Breast epithelium (tissue), 3 donors: ENCODE measurements at regions not wholly inside any gene's neighbourhood (a gene's known extent, or its start where the extent isn't known, plus 50 kb on each side); places are given as distances from the start of the nearest gene placed in this dataset.

Source experiments
- CTCF ChIP-seq, 3 donors: fragments of 450-650 bp; IDR thresholded peaks; one replicate each; pipeline ENCODE4 v1.5.1; 2016 to 2017; ENCODE audit warnings: antibody characterized with exemption in 3 of 3, mild to moderate bottlenecking in 3 of 3, moderate library complexity in 3 of 3
- POLR2A ChIP-seq: fragments of 450-650 bp; IDR thresholded peaks from one replicate; pipeline ENCODE4 v1.6.1; 2016; ENCODE audit warnings: antibody characterized with exemption, mild to moderate bottlenecking, moderate library complexity

GRCh38 chr22:47498969-47499495, 736.6 kb downstream of the TBC1D22A start:
- TF ChIP-seq CTCF (IDR thresholded peaks at IDR 0.05) (no peak), POLR2A (no peak)
